Endodermal cell (in vitro differentiated cells): ENCODE measurements at regions not wholly inside any gene's neighbourhood (a gene's known extent, or its start where the extent isn't known, plus 50 kb on each side); places are given as distances from the start of the nearest gene placed in this dataset.

Experiments used
- DNase-seq: peaks from one replicate; pipeline ENCODE4 v3.0.0-alpha.2; 2017
- H3K27ac ChIP-seq: 2 replicates; pipeline ENCODE4 v1.5.1; 2013; ENCODE audit warnings: mild to moderate bottlenecking, low read depth, low read length, moderate library complexity
- H3K27me3 ChIP-seq: 2 replicates; pipeline ENCODE4 v1.6.1; 2013; ENCODE audit warnings: mild to moderate bottlenecking, low read length, moderate library complexity; ENCODE audit not compliant: insufficient read depth, control insufficient read depth, poor library complexity, severe bottlenecking
- H3K36me3 ChIP-seq: 2 replicates; pipeline ENCODE4 v1.7.0; 2013; ENCODE audit warnings: mild to moderate bottlenecking, low read length, moderate library complexity; ENCODE audit not compliant: control insufficient read depth, insufficient read depth
- H3K4me1 ChIP-seq: one replicate; pipeline ENCODE4 v1.7.0; 2013; ENCODE audit warnings: low read length; ENCODE audit not compliant: control insufficient read depth, insufficient read depth
- H3K4me3 ChIP-seq: 2 replicates; pipeline ENCODE4 v1.5.1; 2013; ENCODE audit warnings: mild to moderate bottlenecking, low read length, moderate library complexity
- H3K9ac ChIP-seq: 2 replicates; pipeline ENCODE4 v1.6.1; 2013; ENCODE audit warnings: mild to moderate bottlenecking, low read length, moderate library complexity; ENCODE audit not compliant: poor library complexity, severe bottlenecking; ENCODE audit errors: extremely low read depth
- H3K9me3 ChIP-seq: 2 replicates; pipeline ENCODE4 v1.6.1; 2013; ENCODE audit warnings: mild to moderate bottlenecking, low read length, moderate library complexity; ENCODE audit not compliant: control insufficient read depth
- H3K27ac Mint-ChIP-seq: 2 replicates; pipeline ENCODE4 v1.8.0; 2020; ENCODE audit warnings: mixed read lengths
- H3K27me3 Mint-ChIP-seq: 2 replicates; pipeline ENCODE4 v1.8.0; 2021; ENCODE audit warnings: mild to moderate bottlenecking, mixed read lengths; ENCODE audit not compliant: insufficient read depth
- H3K36me3 Mint-ChIP-seq: 2 replicates; pipeline ENCODE4 v1.8.0; 2020; ENCODE audit warnings: low read depth, mixed read lengths
- H3K4me1 Mint-ChIP-seq: 2 replicates; pipeline ENCODE4 v1.8.0; 2020; ENCODE audit warnings: mixed read lengths
- H3K4me3 Mint-ChIP-seq: 2 replicates; pipeline ENCODE4 v1.8.0; 2020; ENCODE audit warnings: mild to moderate bottlenecking, moderate library complexity, mixed read lengths
- H3K9me3 Mint-ChIP-seq: 2 replicates; pipeline ENCODE4 v1.8.0; 2020; ENCODE audit warnings: mild to moderate bottlenecking, mixed read lengths
- CTCF ChIP-seq: fragments of 200-600 bp; sonication (generic); conservative IDR thresholded peaks from 2 replicates; pipeline ENCODE4 v1.5.0; 2021; ENCODE audit warnings: antibody characterized with exemption, mild to moderate bottlenecking
- WGBS, 2 experiments: methylation state at CpG; one replicate each; pipeline versions ENCODE4 v1.1.5 to v1.1.7; 2013; ENCODE audit warnings: missing lambda C conversion rate in 2 of 2, mixed read lengths in 1 of 2; ENCODE audit not compliant: insufficient coverage in 1 of 2, insufficient read length in 1 of 2; 5-methylcytosine and 5-hydroxymethylcytosine counted together

GRCh38 chr12:61758661-61759060 is 501.5 kb upstream of the USP15 start:
- Mint-ChIP-seq H3K27ac (no peak overlapping the region), H3K9me3 (no peaks in the 10 kb centered on the region), H3K27me3 (no peaks in the 10 kb centered on the region), H3K4me1 (no peaks in the 10 kb centered on the region), H3K4me3 (no peak overlapping the region), H3K36me3 (no peaks in the 10 kb centered on the region)
- Histone ChIP-seq H3K27me3 (no peaks in the 10 kb centered on the region), H3K27ac (no peak overlapping the region), H3K9me3 (peaks cover 5% of the 10 kb centered on the region), H3K4me1 (no peaks in the 10 kb centered on the region), H3K9ac (no peak overlapping the region), H3K4me3 (no peak overlapping the region), H3K36me3 (no peaks in the 10 kb centered on the region)
- no peak for TF ChIP-seq CTCF
- no peak for DNase-seq

- H3K36me3 Mint-ChIP-seq, result peaks cover 2% of the 10 kb centered on the region
- WGBS, 2 experiments, result 75 to 89% methylated on average over 1 of the region's 1 CpG
- no peak overlapping the region for H3K4me3 Mint-ChIP-seq
These were observed 494.3 kb upstream of the USP15 start for GRCh38 chr12:61765926-61766325.

GRCh38 chr12:61780435-61780834 is 479.8 kb upstream of the USP15 start:
- no peak for DNase-seq
- H3K36me3 Mint-ChIP-seq, result no peaks in the 10 kb centered on the region
- peak overlapping the region; percentile 56 for H3K4me3 ChIP-seq
- no peak for TF ChIP-seq CTCF
- no peaks in the 10 kb centered on the region for H3K9me3 ChIP-seq
- peaks cover 37% of the 10 kb centered on the region for H3K4me1 Mint-ChIP-seq
- WGBS, 2 experiments, result 46 to 55% methylated on average over 1 of the region's 1 CpG
- H3K27ac Mint-ChIP-seq, result peak overlapping the region; percentile 54
- H3K27ac ChIP-seq, result peak overlapping the region; percentile 34
- H3K36me3 ChIP-seq, result no peaks in the 10 kb centered on the region
- peaks cover 4% of the 10 kb centered on the region for H3K4me1 ChIP-seq
- H3K4me3 Mint-ChIP-seq, result no peak overlapping the region
- peak overlapping the region; percentile 31 for H3K9ac ChIP-seq
- no peaks in the 10 kb centered on the region for H3K9me3 Mint-ChIP-seq
- no peaks in the 10 kb centered on the region for H3K27me3 Mint-ChIP-seq
- no peaks in the 10 kb centered on the region for H3K27me3 ChIP-seq

More at GRCh38 chr12:61765926-61766325, 494.3 kb upstream of the USP15 start:
- H3K27ac Mint-ChIP-seq, result no peak overlapping the region
- no peaks in the 10 kb centered on the region for H3K4me1 ChIP-seq
- H3K9me3 ChIP-seq, result peaks cover 18% of the 10 kb centered on the region
- H3K27me3 ChIP-seq, result no peaks in the 10 kb centered on the region
- H3K27ac ChIP-seq, result no peak overlapping the region
- no peaks in the 10 kb centered on the region for H3K36me3 ChIP-seq
- H3K4me3 ChIP-seq, result no peak overlapping the region
- DNase-seq, result no peak
- peaks cover 16% of the 10 kb centered on the region for H3K9me3 Mint-ChIP-seq
- no peaks in the 10 kb centered on the region for H3K27me3 Mint-ChIP-seq
- H3K9ac ChIP-seq, result no peak overlapping the region
- H3K4me1 Mint-ChIP-seq, result no peaks in the 10 kb centered on the region
- TF ChIP-seq CTCF, result no peak
